NCI-H1436 (cell line): ENCODE measurements at regions not wholly inside any gene's neighbourhood (a gene's known extent, or its start where the extent isn't known, plus 50 kb on each side); places are given as distances from the start of the nearest gene placed in this dataset.
"Not testable (repeated sequence)": the region's sequence is repeated elsewhere in the genome, so short reads cannot be mapped to it uniquely, and the experiment has no call there.

Source experiments
- DNase-seq: peaks from one replicate; lab custom pipeline; 2025; lab: John Stamatoyannopoulos, UW

- DNase-seq = no peak
Observed at GRCh38 chr21:32884062-32884461, 112.5 kb upstream of the PAXBP1 start.

GRCh38 chr21:32886339-32886738 is 114.8 kb upstream of the PAXBP1 start:
- no peak for DNase-seq

GRCh38 chr21:32887026-32887425 is 115.5 kb upstream of the PAXBP1 start:
- DNase-seq = no peak

- DNase-seq = no peak
Observed at GRCh38 chr21:32888971-32889370, 117.4 kb upstream of the PAXBP1 start.

GRCh38 chr21:32889596-32889995 is 118.0 kb upstream of the PAXBP1 start:
- DNase-seq = no peak

GRCh38 chr21:32894321-32894720 is 122.8 kb upstream of the PAXBP1 start:
- no peak for DNase-seq

DNA sequence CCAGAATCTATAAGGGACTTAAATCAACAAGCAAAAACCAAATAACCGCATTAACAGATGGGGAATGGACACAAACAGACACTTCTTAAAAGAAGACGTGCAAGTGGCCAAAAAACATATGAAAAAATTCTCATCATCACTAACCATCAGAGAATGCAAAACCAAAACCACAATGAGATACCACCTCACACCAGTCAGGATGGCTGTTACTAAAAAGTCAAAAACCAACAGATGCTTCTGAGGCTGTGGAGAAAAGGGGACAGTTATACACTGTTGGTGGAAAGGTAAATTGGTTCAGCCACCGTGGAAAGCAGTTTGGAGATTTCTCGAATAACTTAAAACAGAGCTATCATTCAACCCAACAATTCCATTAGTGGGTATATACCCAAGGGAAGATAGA is 124.9 kb upstream of the OLIG2 start:
- no peak for DNase-seq

- no peak for DNase-seq
Observed at GRCh38 chr21:32907521-32907920, 118.2 kb upstream of the OLIG2 start.

- DNase-seq = no peak
Observed at GRCh38 chr21:32908534-32908933, 117.2 kb upstream of the OLIG2 start.

GRCh38 chr21:32909393-32909792 is 116.3 kb upstream of the OLIG2 start:
- DNase-seq = no peak

DNA sequence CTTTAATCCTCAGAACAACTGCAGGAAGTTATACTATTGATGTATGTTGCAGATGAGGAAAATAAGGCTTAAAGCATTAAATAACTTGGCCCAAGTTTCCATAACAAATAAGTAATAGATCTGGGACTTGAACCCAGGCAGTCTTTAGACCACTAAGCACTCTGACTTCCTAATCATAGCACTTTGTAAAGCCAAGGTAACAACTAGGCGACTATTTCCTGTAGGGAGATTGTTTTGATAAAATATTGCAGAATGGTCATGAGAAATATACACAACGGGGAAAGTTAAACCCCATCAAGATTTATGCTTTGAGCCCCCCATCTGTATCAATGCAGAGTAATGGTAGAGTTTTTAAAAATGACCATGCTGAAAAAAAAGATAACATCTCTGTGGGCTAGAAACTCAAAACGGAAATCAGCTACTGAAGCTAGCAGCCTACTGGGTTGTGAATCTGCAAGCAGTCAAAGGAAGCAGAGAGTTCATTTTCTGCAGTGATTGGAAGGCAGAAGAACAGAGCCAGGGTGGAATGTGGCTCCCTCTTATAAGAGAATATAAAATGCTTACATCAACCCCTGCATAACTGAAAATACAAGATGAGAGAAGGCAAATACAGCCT is 111.2 kb upstream of the OLIG2 start:
- no peak for DNase-seq

DNA sequence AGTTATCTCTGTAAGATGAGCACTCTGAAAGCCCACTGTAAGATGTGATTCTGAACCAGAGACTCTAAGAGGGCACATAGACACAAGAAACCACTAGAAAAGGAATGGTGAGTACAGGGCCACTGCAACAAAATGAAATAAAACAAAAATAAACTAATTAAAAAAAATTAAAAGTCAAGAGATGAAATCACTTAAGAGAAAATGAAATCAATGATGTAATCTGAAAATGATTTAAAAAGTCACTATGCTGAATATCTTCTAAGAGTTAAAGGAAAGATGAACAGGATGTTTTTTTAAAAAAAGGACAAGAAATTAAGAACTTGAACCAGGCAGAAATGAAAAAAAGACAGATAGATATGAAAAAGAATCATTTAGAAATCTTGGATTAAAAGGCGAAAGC is 110.6 kb upstream of the OLIG2 start:
- no peak for DNase-seq

DNA sequence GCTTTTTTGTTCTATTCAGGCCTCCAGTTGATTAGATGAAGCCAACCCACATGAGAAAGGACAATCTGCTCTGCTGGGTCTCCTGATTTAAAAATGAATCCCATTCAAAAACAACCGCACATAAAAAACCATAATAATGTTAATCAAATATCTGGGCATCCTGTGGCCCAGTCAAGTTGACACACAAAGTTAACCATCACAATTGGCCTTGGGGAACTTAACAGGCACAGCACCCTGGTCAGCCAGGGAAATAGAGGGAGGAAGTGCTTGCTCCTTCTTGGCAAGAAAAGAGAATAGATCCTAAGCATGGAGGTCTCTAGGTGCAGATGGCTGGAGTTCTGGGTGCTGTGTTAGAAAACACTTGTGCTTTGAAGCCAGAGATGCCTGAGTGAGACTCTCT is 109.6 kb upstream of the OLIG2 start:
- DNase-seq = no peak

- no peak for DNase-seq
Observed at GRCh38 chr21:32916522-32917099, 109.1 kb upstream of the OLIG2 start.

- no peak for DNase-seq
Observed at GRCh38 chr21:32917362-32918135, 108.2 kb upstream of the OLIG2 start.

DNA sequence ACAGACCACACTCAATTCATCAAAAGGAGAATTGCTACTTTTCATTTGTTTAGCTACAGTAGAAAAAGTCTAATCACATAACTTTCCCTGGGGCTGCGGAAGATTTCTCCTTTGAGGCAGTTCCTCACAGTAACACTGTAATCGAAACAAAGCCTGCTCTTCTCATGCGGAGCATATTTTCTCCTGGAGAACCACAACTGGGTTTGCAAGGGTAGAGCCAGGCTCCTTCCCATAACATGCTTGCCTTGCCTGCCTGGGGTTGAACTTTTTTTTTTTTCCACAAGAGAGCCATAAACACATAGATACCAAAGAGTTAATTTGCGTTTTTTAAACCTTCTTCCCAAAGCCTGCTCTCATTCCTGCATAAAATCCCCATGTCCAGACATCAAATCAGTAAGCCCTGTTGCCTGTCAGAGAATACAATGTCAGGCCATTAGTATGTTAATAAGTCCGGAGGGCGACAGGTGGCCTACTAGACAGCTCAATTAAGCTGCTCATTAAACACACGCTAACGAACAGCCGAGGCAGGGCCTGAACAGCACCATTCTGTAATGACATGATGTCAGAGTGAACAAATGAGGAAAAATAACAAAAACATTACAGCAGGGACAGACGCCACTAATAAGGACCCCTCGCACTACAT is 107.1 kb upstream of the OLIG2 start:
- no peak for DNase-seq

DNA sequence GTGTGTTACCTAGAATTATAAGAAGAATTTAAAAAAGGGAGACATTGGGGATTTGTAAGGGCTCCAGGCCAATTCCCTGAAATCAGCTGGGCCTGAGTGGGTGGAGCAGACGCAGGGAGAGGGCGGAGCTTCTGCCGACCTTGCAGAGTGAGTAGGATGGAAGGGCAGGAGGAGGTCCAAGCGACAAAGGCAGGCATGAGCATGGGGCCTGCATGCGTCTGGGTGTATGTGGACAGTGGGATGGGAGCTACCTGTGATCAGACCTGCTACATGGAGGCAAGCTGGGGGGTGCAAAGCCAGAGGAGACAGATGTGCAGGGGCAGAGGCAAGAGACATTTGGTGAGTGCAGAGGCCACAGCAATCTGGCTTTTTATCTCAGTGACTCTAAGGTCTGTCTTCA is 105.3 kb upstream of the OLIG2 start:
- no peak for DNase-seq

GRCh38 chr21:32921632-32922230 is 104.0 kb upstream of the OLIG2 start:
- no peak for DNase-seq

DNA sequence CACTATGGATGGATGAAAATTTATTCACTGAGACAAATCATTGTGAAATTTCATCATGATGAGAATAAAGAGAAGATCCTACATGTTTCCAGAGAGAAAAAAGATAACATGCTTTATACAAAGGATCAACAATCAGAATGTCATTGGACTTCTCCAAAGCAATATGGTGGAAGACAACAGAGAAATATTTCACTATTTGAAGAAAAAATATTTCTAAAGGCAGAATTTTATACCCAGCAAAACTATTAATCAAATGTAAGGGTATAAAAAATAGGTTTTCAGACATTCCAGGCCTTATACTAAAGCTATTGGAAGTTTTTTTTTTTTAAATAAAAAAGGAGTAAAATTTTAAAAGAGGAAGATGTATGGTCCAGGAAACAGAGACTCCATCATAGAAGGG is 100.6 kb upstream of the OLIG2 start:
- DNase-seq = no peak

- no peak for DNase-seq
Observed at GRCh38 chr21:32929633-32930038, 96.1 kb upstream of the OLIG2 start.

DNA sequence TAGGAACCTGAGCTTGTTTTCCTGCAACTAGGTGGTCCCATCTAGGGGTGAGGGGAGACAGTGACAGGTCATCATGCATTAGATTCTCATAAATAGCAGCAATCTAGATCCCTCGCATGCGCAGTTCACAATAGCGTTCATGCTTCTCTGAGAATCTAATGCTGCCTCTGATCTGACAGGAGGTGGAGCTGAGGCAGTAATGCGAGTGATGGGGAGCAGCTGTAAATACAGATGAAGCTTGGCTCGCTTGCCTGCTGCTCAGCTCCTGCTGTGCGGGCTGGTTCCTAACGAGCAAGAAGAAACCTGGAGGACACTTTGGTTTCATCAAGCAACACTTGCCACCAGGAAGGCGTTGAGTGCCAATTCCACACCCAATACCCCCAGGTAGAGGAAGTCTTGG is 95.1 kb upstream of the OLIG2 start:
- no peak for DNase-seq

- not testable (repeated sequence) for DNase-seq
Observed at GRCh38 chr21:32934068-32934467, 91.7 kb upstream of the OLIG2 start.

GRCh38 chr21:32934829-32935228 is 90.9 kb upstream of the OLIG2 start:
- DNase-seq = no peak
